ENCODE measurements at regions not wholly inside any gene's neighbourhood (a gene's known extent, or its start where the extent isn't known, plus 50 kb on each side); places are given as distances from the start of the nearest gene placed in this dataset.
"Not testable (repeated sequence)": the region's sequence is repeated elsewhere in the genome, so short reads cannot be mapped to it uniquely, and the experiment has no call there.

DNA sequence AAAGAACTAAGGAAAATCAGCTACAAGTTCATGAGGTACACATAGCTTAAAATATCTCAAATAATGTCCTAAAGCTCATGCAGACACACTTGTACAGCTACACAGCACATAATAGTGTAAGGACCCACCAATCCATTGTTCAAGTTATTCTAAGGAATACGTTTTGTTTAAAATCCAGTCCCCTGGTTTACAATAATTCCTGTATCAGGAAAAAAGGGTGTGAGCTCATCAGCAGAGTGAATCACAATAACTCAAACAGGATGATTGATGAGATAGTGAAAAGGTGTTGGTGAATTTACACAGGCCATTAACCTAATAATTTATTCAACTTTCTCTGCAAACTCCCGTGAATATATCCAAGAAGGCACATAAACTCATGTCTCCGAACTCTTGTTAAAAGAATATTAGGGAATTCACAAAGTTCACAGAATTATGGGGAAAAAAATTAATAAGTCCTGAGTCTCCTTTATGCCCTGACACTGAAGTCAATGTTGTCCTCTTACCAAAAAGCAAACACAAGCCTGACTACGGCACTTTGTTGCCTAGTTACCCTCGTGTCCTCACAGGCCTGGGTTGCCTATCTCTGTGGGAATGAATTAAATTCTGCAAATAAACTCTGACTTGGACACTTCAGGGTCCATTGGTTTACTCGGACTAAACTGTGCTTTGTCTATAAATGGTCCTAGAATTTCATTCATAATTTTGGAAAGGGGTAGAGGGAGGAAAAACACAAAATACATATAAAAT lies 142.8 kb upstream of the PDE4D start:
- no peak for DNase-seq

DNA sequence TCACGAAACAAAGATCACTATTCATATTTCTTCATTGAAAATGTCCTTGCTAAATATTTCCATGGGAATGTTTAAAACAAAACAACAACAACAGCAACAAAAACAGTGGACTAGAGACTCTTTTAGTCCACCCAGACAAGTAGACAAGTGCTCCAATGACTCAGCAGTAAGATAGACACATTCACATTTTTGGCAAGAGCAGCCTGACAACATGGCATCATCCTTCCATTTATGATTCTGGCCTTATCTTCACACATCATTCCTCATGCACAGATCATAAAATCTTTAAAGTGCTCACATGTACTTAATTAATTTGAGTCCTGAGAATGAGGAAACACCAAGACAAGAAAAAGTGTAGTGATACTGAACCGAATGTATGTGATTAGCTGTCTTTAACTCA lies 132.6 kb upstream of the PDE4D start:
- no peak for DNase-seq

DNA sequence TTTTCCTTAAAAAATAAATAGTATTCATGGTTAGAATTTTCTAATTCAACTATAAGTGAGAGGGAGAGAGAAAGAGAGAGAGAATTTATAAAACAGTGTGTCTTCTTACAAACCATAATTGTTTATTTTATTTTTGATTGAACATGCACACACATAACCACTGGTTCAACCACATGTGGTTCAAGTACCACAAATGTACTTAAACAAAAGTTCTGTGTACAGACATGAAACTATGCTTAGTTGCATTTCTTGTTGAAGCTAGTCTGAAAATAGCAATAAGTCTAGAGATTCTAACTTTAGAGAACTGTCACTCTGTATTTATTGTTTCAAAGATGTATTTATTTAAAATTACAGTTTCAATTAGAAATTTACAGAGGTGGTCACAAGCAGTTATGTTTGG lies 130.6 kb upstream of the PDE4D start:
- DNase-seq: no peak

DNA sequence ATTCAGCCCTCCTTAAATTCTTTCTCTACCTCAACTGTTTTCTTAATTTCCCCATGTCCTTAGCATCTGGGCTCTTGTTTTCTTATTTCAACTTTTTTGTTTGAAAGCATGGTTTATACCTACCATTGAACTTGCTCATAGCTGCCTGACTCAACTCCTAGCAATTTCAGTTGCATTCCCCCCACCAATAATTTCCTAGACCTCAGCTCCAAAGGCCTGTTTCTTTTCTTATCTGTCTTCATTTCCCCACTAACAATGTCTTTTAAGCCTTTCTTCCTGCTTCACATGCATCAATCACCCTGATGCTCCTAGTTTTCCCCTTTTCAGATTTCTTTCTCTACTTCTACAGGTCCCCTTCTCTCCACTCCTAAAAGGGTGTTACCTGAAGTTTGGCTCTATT lies 129.7 kb upstream of the PDE4D start:
- no peak for DNase-seq

DNA sequence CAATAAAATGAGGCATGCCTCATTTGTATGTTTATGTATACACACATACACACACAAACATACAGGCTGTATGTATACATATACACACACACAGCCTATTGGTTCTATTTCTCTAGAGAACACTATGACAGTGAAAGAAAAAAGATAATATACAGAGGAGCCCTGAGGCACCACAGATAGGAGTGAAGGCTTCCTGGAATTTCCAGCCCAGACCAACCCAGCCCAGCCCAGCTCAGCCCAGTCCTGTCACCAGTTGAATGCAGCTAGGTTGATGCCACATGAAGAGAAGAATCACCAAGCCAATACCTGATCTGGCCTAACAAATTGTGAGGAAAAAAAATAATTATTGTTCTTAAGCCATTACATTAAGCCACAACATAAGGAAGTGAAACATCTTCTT lies 126.9 kb upstream of the PDE4D start:
- DNase-seq: no peak

DNA sequence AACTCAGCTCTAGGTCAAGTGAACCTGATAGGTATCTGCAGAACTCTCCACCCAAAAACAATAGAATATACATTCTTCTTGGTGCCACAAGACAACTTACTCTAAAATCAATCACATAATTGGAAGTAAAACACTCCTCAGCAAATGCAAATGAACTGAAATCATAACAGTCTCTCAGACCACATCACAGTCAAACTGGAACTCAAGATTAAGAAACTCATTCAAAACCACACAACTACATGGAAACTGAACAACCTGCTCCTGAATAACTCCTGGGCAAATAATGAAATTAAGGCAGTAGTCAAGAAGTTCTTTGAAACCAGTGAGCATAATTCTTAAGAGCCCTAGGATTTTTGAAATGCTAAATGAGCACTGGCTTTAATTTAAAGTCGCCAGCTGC lies 125.4 kb upstream of the PDE4D start:
- DNase-seq: not testable (repeated sequence)

DNA sequence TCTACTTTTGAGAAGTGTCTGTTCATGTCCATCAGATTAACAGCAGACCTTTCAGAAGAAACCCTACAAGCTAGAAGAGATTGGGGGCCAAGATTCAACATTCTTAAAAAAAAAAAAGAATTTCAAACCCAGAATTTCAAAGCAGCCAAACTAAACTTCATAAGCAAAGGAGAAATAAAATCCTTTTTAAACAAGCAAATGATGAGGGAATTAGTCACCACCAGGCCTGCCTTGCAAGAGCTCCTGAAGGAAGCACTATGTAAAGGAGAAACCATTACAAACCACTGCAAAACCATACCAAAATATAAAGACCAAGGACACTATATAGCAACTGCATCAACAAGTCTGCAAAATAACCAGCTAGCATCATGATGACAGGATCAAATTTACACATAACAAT lies 124.6 kb upstream of the PDE4D start:
- no peak for DNase-seq

DNA sequence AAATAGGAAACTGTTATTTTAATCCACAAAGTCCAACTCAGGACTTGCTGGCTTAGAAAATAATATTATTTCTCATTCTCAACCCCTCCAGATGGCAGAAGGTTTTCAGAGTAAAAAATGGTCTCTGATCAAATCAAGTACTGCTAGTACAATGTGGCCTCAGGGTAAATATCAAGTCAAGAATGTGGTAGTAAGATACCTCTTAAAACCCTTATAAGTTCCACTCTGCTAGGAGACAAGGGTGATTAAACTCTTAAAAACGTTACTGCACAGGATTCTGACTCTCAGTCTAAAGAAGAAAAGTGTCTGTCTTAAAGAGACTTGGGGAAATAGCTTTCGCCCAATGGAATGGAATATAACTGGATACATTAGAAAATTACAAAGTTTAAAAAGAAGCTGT lies 120.8 kb upstream of the PDE4D start:
- DNase-seq: no peak

DNA sequence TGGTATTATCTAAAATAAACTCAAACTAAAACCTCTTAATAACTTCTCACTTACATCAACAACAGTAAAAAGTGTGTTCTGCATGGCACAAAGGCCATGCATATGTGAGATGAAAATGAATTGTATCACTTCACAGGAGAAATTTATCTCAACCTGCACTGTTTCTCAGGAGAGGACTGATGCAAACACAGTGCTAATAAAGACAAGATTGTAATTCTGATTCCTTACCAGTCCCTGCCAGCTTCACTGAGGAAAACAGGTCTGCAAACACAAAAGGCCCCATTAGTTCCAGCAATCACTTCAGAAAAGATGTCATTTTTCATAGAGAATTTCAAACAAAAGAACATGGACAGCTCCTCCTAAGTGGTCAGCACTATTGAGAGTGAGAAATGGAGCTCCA lies 117.3 kb upstream of the PDE4D start:
- no peak for DNase-seq

DNA sequence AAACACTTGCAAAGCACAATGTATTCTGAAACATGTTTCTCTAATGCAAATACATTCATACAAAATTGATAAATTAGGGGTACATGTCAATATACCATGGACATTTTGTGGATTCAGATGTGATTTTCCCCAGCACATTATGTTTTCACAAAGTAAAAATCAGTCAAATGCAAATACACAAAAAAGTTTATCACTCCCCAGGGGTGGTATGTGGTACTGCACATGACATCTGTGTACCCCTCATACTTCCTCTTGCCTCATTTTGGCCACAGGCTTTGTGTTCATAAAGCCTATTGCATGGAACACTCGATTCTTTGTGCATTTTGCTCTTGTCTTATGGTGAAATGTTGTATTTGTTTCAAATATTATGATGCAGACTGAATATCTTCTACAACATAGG lies 116.8 kb upstream of the PDE4D start:
- DNase-seq: no peak

DNA sequence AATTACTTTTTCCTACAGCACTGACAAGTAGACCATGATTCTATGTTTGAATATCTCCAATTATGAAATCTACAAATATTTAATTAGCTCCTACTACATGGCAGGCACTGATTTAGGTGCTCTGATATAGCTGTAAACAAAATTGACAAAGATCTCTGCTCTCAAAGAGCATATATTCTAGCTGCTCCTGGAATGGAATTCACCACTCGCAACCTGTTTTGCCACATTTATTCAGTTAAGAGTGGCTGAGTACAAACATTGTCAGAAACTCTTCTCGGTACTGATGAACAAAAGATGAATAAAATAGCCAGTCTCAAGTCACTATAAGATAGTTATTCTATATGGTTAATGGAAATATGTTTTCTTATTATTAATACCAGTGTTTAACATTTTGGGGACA lies 114.2 kb upstream of the PDE4D start:
- no peak for DNase-seq

DNA sequence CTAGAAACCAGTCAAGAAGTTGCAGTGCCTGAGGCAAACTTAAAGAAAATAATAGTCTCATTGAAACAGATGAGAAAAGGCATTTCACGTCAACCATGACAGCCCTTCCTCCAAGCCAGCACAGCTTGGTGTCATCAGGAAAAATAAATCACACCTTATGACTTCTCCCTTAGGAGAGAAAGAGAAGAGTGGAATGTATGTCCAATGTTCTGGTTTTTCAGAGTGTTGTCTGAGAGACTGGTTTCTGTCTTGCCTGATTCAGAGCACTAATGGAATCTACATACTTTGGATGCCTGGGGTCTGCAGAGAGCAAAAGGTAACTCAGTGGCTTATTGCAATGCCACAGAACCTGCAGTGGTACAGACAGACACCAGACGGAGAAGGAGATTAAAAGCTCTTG lies 105.5 kb upstream of the PDE4D start:
- no peak for DNase-seq

DNA sequence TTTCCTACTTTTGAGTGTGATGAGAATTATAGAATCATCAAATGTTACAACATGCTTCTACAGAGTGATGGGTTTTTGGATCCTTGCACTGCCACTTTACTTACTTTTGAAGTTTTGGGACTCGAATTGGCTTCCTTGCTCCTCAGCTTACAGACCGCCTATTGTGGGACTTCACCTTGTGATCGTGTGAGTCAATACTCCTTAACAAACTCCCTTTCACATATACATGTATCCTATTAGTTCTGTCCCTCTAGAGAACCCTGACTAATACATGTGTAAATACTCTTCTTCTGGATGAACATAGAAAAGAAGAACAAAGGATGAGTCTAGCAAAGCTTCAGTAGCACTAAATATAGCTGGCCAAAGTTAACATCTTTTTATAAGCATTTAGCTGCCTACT lies 98.7 kb upstream of the PDE4D start:
- DNase-seq: no peak

DNA sequence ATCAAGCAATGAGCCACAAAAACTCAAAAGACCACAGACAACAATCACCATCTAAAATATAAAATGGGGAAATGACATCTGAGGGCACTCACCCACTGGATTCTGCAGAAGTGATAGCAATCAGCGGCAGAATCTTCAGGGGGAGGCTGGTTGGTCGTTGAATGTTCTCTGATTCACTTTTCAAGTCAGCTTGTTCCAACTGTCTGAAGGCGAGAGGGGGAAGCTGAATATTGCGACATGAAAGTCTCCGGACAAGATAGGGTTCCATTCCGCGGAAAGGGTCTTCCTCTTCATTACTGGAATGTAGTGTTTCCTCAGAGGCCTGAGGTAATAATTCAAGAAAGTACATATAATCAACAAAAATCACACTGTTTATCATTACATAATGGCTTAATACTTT lies 94.9 kb upstream of the PDE4D start:
- DNase-seq: no peak

DNA sequence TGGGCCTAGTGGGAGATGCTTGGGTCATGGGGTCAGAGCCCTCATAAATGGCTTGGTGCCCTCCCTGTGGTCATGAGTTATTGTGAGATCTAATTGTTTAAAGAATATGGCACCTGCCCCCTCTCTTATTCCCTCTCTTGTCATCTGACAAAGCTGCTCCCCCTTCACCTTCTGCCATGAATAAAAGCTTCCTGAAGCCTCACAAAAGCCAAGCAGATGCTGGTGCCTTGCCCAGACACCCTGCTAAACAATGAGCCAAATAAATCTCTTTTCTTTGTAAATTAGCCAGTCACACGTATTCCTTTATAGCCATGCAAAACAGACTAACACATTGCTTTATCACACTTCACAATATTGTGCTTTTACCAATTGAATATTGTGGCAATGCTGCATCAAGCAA lies 82.8 kb upstream of the PDE4D start:
- no peak for DNase-seq

DNA sequence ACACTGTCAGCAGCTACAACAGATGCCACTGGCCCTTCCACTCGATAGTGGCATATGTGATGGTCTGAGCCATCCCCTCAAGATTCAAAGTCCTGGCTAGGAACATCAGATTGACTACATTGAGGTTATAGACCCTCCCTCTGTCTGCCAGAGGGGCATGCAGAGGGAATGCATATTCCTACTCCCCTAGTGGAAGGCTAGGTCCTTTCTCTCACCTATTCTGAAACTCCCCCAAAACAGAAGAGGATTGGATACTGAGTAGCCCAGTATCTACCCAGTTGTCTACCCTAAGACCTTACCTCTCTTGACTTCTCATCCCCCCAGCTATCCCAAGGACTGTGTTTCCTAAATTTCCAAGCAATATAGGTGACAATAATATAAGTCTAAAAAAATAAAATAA lies 78.5 kb upstream of the PDE4D start:
- no peak for DNase-seq

DNA sequence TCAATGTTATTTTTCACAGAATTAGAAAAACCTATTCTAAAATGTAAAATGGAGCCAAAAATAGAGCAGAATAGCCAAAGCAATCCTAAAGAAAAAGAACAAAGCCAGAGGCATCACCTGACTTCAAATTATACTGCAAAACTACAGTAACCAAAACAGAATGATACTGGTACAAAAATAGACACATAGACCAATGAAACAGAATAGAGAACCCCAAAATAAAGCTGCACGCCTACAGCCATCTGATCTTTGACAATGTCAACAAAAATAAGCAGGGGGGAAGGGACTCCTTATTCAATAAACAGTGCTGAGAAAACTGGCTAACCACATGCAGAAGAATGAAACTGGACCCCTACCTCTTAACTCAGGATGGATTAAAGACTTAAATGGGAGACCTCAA lies 65.8 kb upstream of the PDE4D start:
- DNase-seq: no peak

DNA sequence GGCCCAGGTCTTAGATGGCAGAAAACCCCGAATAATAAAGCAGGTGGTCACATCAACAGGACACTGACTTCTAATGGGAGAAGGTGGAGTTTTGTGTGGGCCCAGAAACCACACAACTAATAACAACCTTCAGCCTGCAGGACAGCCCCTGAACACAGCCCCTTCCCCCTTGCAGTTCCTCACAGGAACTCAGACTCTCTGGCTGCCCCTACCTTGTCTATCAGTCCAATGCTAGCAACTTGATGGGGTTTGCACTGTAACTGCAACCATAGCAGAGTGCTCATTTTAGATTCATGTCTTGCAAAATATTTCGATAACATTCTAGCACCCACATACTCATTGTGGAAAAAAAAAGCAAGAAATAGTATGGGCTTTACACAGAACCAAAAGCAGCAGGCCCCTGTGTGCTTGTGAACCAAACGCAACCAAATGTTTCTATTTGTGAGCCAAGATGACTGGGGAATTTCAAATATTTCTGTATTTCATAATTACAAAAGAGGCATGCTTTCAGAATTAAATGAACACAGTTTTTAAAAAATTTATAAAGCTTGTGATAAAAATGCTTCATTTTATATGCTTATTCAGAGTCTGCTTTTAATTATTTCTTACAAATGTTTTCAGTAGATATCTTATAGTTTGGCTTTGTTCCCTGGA lies 62.7 kb upstream of the PDE4D start:
- no peak for DNase-seq

DNA sequence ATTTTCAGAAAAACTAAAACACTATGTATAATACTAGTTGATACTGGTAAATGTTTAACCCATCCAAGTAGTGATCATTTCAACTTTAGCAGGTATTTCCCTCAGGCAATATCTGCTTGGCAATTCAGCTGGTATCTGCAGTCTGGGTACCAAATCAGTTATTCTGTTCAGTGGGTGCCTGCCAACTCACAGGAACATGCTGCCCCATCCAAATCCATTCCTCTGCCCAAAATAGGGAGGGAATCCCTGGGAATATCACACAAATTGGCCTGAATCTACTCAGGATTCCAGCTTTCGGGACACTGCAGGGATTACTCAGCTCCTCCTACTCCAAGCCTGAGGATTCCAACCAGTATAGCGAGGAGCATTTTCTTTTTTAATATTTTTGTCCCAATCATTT lies 61.7 kb upstream of the PDE4D start:
- no peak for DNase-seq

DNA sequence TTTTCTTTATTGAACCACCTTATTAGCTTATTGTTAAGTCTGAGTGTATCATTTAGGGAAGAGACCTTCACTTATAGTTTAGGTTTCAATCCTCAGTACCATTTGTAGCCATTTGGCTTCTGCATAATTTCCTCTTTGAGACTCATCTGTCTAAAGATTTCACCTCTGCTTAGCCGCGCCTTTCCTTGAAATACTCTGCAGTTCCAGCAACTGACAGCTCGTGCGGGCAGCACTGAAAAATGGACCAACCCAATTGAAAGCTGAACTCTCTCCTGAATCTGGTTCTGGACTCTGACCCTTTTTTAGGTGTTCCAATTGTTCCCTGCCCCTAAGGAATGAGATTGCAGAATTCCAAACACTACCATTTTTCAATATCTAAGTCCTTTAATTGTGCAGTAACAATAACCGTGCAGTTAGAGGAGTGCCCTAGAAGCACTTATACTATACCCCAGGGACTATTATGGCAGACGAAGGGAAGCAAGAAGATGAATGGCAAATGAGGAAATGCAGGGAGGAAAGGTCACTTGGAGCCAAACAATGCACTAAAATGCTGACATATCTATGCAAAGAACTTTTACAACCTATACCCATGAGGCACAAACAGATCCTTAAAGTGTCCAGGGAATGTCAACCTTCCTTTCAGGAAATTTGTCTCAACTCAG lies 50.1 kb upstream of the PDE4D start:
- no peak for DNase-seq

All from GDM1 (cell line).